HG03066 (cell line): ENCODE measurements at regions not wholly inside any gene's neighbourhood (a gene's known extent, or its start where the extent isn't known, plus 50 kb on each side); places are given as distances from the start of the nearest gene placed in this dataset.

Source experiments
- ATAC-seq: cut with Tn5 transposase; IDR thresholded peaks from one replicate; pipeline ENCODE4 v1.9.1; 2021; ENCODE audit warnings: low read depth; ENCODE audit not compliant: unreplicated experiment

GRCh38 chr2:205937211-205937610, 148.8 kb downstream of the INO80D start:
- no peak for ATAC-seq

DNA sequence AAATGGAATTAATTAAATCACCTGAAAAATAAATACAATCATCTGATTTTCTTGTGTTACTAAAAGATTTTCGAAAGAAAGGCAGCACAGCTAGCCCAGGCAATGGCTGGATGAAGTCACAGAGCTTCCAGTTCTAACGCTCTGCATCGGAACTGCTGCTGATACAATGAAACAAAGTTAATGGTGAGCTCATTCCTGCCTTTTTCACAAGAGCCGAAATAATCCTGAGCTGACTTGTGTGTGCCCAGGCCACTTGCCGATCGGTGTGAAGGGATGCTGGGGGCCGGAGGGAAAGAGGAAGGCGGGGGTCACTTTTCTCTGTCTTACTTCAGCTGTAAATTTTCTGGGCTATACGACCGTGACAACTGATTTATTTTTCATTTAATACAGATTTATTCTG, 149.5 kb downstream of the INO80D start:
- no peak for ATAC-seq

- no peak for ATAC-seq
Measured at GRCh38 chr2:205934443-205934842, 151.5 kb downstream of the INO80D start.

- ATAC-seq, result no peak
Measured at GRCh38 chr2:205932861-205933260, 153.1 kb downstream of the INO80D start.

DNA sequence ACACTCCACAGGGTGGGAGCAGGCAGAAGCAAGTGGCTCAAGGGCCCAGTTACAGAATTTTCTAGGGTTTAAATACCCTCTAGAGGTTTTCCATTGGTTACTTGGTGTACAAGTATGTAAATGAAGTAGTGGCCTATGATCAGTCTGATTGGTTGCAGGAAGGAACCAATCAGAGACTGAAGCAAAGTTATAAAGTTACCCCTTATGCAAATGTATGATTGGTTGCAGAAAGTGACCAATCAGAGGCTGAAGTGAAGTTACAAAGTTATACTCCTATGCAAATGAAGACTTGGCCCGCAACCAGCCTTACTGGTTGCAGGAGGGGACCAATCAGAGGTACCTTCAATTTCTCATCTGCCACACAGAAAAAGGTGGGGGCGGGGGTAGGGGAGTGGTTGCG, 154.6 kb downstream of the INO80D start:
- ATAC-seq, result no peak

GRCh38 chr2:205930209-205930608, 155.8 kb downstream of the INO80D start:
- ATAC-seq, result no peak

- no peak for ATAC-seq
Measured at GRCh38 chr2:205929246-205929942, 156.6 kb downstream of the INO80D start.

DNA sequence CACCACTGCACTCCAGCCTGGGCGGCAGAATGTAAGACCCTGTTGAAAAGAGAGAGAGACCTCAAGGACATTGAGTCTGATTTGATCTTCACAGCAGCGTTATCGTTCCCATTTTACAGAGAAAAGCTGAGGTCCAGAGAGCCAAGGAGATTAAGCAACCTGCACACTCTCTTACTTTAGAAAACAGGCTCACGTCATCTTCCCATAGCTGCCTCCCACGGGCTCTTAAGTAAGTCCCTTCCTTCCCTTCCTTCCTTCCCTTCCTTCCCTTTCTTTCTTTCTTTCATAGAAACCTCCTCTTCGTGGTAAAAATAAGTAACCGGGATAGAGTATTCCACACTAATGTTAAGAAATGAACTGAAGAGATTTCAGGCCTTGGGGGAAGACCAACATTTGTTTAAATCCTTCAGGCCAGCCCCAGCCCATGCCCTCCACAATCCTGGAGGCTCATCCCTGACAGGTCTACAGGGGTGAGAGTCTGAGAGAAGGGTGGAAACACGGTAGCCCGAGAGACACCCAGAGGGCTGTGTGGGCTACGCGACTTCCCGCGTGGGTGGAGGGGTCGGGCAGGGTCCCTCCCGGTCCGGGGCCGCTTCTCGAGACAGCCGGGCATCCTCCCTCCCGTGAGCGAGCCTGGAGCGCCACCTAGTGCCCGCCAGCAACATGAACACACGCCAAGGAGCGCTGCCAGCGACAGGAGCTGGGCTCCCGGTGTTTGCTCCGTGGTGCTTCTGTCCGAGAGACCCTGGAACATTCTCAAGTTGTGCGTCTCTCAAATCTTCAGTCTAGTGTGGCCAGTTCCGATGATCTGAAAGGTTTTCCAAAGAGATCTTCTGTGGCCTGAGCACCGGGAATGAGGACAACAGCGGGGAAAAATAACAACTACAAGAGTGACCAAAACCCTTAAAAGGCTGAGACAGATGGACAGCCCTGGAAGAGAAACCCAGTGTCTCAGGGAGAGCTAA, 160.3 kb downstream of the INO80D start:
- ATAC-seq, result peak; percentile 93

DNA sequence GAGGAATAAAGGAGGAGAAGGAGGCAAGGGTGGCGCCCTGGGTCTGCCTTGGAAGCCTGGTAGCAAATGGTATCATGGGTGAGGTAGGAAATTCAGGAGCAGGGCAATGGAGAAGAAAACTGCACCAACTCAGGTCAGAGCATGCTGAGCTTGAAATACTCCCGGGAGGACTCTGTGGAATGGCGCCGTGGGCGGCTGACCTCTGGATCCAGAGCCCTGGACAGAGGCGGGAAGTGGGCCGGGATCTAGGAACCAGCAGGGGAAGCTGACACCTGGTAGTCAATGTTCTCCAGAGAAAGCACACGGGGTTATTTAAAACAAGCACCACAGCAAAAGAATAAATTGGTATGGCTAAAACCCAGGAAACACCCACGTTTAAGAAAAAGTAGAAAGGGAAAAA, 161.3 kb downstream of the INO80D start:
- ATAC-seq, result no peak

GRCh38 chr2:205915130-205915524, 170.8 kb downstream of the INO80D start:
- ATAC-seq, result no peak

- ATAC-seq, result no peak
Measured at GRCh38 chr2:205914213-205915129, 171.5 kb downstream of the INO80D start.

GRCh38 chr2:205913668-205914067, 172.3 kb downstream of the INO80D start:
- no peak for ATAC-seq

- no peak for ATAC-seq
Measured at GRCh38 chr2:205911306-205911705, 174.7 kb downstream of the INO80D start.

GRCh38 chr2:205909184-205909572, 176.8 kb downstream of the INO80D start:
- ATAC-seq, result no peak

- no peak for ATAC-seq
Measured at GRCh38 chr2:205908212-205909183, 177.5 kb downstream of the INO80D start.

GRCh38 chr2:205906419-205906818, 179.6 kb downstream of the INO80D start:
- no peak for ATAC-seq

DNA sequence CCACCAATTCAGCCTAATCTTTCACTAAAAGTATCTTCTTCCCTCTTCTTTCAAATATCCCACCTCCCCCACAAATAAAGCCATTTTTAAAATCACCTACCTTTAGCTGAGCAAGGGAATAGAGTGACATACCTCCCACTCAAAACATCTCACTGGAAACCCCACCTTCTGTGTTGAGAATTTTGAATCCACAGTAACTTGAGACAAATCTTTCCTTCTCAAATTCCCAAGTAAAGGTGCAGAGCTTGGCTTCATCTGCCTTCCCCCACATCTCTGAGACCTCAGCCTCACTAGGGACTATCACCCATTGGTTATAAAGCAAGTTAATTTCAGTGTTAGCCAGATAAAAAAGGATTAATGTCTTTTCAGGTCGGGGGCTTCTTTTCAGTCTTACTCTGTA, 180.4 kb downstream of the INO80D start:
- no peak for ATAC-seq

- no peak for ATAC-seq
Measured at GRCh38 chr2:205904873-205905272, 181.1 kb downstream of the INO80D start.

DNA sequence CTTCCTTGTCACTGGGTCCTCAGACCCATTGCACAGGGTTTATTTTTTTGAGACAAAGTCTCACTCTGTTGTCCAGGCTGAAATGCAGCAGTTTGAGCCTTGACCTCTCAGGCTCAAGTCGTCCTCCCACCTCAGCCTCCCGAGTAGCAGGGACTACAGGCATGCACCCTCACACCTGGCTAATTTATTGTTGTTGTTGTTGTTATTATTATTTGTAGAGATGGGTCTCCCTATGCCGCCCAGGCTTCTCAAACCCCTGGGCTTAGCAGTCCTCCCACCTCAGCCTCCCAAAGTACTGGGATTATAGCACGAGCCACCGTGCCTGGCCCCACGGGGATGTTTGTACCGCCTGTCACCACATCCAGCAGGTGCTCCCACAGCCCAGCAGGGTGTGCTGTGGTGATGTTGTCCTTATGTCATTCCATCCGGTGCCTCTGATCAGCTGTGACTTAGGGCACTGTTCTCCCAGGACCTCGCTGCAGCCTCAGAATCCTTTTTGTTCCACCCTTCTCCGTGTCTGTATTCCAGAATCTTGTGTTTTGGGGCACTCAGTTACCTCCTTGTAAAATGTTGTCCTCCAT, 182.3 kb downstream of the INO80D start:
- ATAC-seq, result no peak
